IMR-90 (cell line): ENCODE measurements at regions not wholly inside any gene's neighbourhood (a gene's known extent, or its start where the extent isn't known, plus 50 kb on each side); places are given as distances from the start of the nearest gene placed in this dataset.

Experiments
- ATAC-seq: fragments of 200-7000 bp; cut with Tn5 transposase; 2 replicates; pipeline ENCODE4 v1.9.1; 2020; ENCODE audit warnings: low read depth, mild to moderate bottlenecking, moderate library complexity
- BruUV-seq: library from RNA; stranded (reverse); fragments of 400-500 nt; replicated peaks from 2 replicates; lab custom pipeline; 2021; lab: Mats Ljungman, UMichigan
- CTCF ChIA-PET: fragments of 300-600 bp; formaldehyde crosslinking; extraction: SDS; loops from one replicate; lab custom pipeline; 2021; ENCODE audit warnings: antibody characterized with exemption; lab: Yijun Ruan, JAX
- POLR2A ChIA-PET: fragments of 300-600 bp; sonication (Branson Sonifier 250); formaldehyde crosslinking; loops from one replicate; lab custom pipeline; 2022; ENCODE audit warnings: antibody characterized with exemption; ENCODE audit not compliant: unreplicated experiment; lab: Charles Lee
- DNase-seq: peaks from one replicate; pipeline ENCODE4 v3.0.0; 2013
- H2AFZ ChIP-seq: replicated peaks from 2 replicates; pipeline ENCODE3; 2013; ENCODE audit warnings: low read length, mild to moderate bottlenecking; ENCODE audit not compliant: poor library complexity
- H2AK5ac ChIP-seq: 2 replicates; pipeline ENCODE4 v1.6.1; 2013; ENCODE audit warnings: low read depth, low read length, inconsistent platforms
- H2AK9ac ChIP-seq: replicated peaks from 2 replicates; pipeline ENCODE3; 2013; ENCODE audit warnings: mild to moderate bottlenecking, low read depth, low read length, moderate library complexity; ENCODE audit not compliant: poor library complexity
- H2BK120ac ChIP-seq: 2 replicates; pipeline ENCODE4 v1.6.1; 2013; ENCODE audit warnings: low read depth, low read length, inconsistent platforms
- H2BK15ac ChIP-seq: 3 replicates; pipeline ENCODE4 v1.6.1; 2013; ENCODE audit warnings: low read depth, low read length, inconsistent platforms
- H2BK20ac ChIP-seq: 2 replicates; pipeline ENCODE4 v1.6.1; 2013; ENCODE audit warnings: low read depth, mild to moderate bottlenecking, inconsistent platforms, low read length, moderate library complexity
- H2BK5ac ChIP-seq: 2 replicates; pipeline ENCODE4 v1.6.1; 2013; ENCODE audit warnings: mild to moderate bottlenecking, low read depth, low read length, inconsistent platforms; ENCODE audit not compliant: poor library complexity, severe bottlenecking
- H3K14ac ChIP-seq: replicated peaks from 2 replicates; pipeline ENCODE4 v1.6.1; 2013; ENCODE audit warnings: low read depth, low read length, inconsistent platforms
- H3K18ac ChIP-seq: 2 replicates; pipeline ENCODE4 v1.6.1; 2013; ENCODE audit warnings: low read depth, low read length, control low read depth
- H3K23ac ChIP-seq: 2 replicates; pipeline ENCODE4 v1.6.1; 2013; ENCODE audit warnings: low read depth, low read length, inconsistent platforms
- H3K27ac ChIP-seq: 2 replicates; pipeline ENCODE4 v1.5.1; 2013; ENCODE audit warnings: mild to moderate bottlenecking, control low read depth, low read length; ENCODE audit not compliant: insufficient read depth
- H3K27me3 ChIP-seq: 2 replicates; pipeline ENCODE4 v1.6.1; 2013; ENCODE audit warnings: low read length; ENCODE audit not compliant: control insufficient read depth, insufficient read depth
- H3K36me3 ChIP-seq: 2 replicates; pipeline ENCODE4 v1.6.1; 2013; ENCODE audit warnings: low read length, mixed read lengths; ENCODE audit not compliant: control insufficient read depth, insufficient read depth
- H3K4ac ChIP-seq: 2 replicates; pipeline ENCODE4 v1.6.1; 2013; ENCODE audit warnings: low read depth, low read length, inconsistent platforms
- H3K4me1 ChIP-seq: 2 replicates; pipeline ENCODE4 v1.6.1; 2013; ENCODE audit warnings: low read length, mixed read lengths; ENCODE audit not compliant: control insufficient read depth, insufficient read depth
- H3K4me2 ChIP-seq: 2 replicates; pipeline ENCODE4 v1.6.1; 2013; ENCODE audit warnings: low read depth, mild to moderate bottlenecking, control low read depth, low read length, moderate library complexity
- H3K4me3 ChIP-seq: 2 replicates; pipeline ENCODE4 v1.5.1; 2013; ENCODE audit warnings: low read depth, mild to moderate bottlenecking, control low read depth, low read length, moderate library complexity; ENCODE audit not compliant: insufficient read depth
- H3K56ac ChIP-seq: 2 replicates; pipeline ENCODE4 v1.6.1; 2013; ENCODE audit warnings: low read length, inconsistent platforms; ENCODE audit not compliant: insufficient read depth; ENCODE audit errors: extremely low read depth
- H3K79me1 ChIP-seq, 2 experiments: 2 replicates each; pipeline ENCODE4 v1.6.1; 2013; ENCODE audit warnings: low read length in 2 of 2, inconsistent platforms in 1 of 2, low read depth in 1 of 2
- H3K9ac ChIP-seq: 2 replicates; pipeline ENCODE4 v1.6.1; 2013; ENCODE audit warnings: low read depth, low read length, control low read depth
- H3K9me1 ChIP-seq: 2 replicates; pipeline ENCODE4 v1.6.1; 2013; ENCODE audit warnings: low read length, inconsistent platforms; ENCODE audit not compliant: insufficient read depth
- H3K9me3 ChIP-seq: 2 replicates; pipeline ENCODE4 v1.6.1; 2013; ENCODE audit warnings: low read length; ENCODE audit not compliant: control insufficient read depth, insufficient read depth
- H4K20me1 ChIP-seq: 2 replicates; pipeline ENCODE4 v1.6.1; 2013; ENCODE audit warnings: low read length, inconsistent platforms; ENCODE audit not compliant: insufficient read depth
- H4K5ac ChIP-seq: 2 replicates; pipeline ENCODE4 v1.6.1; 2013; ENCODE audit warnings: mild to moderate bottlenecking, low read depth, low read length, control low read depth
- H4K8ac ChIP-seq, 2 experiments: 2 replicates each; pipeline ENCODE4 v1.6.1; 2013; ENCODE audit warnings: low read depth in 2 of 2, low read length in 2 of 2, control low read depth in 1 of 2, inconsistent platforms in 1 of 2
- H4K91ac ChIP-seq: 2 replicates; pipeline ENCODE4 v1.6.1; 2013; ENCODE audit warnings: low read depth, low read length, inconsistent platforms; ENCODE audit not compliant: insufficient read depth
- BHLHE40 ChIP-seq: fragments of 150-350 bp; IDR thresholded peaks from 2 replicates; pipeline ENCODE4 v1.6.1; 2016; ENCODE audit warnings: mild to moderate bottlenecking, low read depth, low read length
- CEBPB ChIP-seq: IDR thresholded peaks from 2 replicates; pipeline ENCODE4 v1.6.1; 2012; ENCODE audit warnings: low read depth, low read length, improper control_type of control experiment
- CHD1 ChIP-seq: IDR thresholded peaks from 2 replicates; pipeline ENCODE4 v1.6.1; 2012; ENCODE audit warnings: low read depth, low read length, improper control_type of control experiment
- FOS ChIP-seq: fragments of 150-350 bp; IDR thresholded peaks from 2 replicates; pipeline ENCODE4 v1.6.1; 2016; ENCODE audit warnings: low read depth, low read length
- MAFK ChIP-seq: IDR thresholded peaks from 2 replicates; pipeline ENCODE4 v1.6.1; 2012; ENCODE audit warnings: low read depth, low read length, improper control_type of control experiment
- MAZ ChIP-seq: IDR thresholded peaks from 2 replicates; pipeline ENCODE4 v1.6.1; 2012; ENCODE audit warnings: low read depth, mild to moderate bottlenecking, low read length, improper control_type of control experiment, moderate library complexity, borderline replicate concordance
- MXI1 ChIP-seq: IDR thresholded peaks from 2 replicates; pipeline ENCODE4 v1.6.1; 2012; ENCODE audit warnings: low read depth, mild to moderate bottlenecking, low read length, moderate library complexity, borderline replicate concordance
- NFE2L2 ChIP-seq: fragments of 150-350 bp; IDR thresholded peaks from 2 replicates; pipeline ENCODE4 v1.6.1; 2016; ENCODE audit warnings: low read depth, mild to moderate bottlenecking, low read length
- POLR2A ChIP-seq: IDR thresholded peaks from 2 replicates; pipeline ENCODE4 v1.6.1; 2012; ENCODE audit warnings: mild to moderate bottlenecking, low read depth, low read length
- RAD21 ChIP-seq: IDR thresholded peaks from 2 replicates; pipeline ENCODE4 v1.6.1; 2012; ENCODE audit warnings: low read length, improper control_type of control experiment
- RCOR1 ChIP-seq: IDR thresholded peaks from 2 replicates; pipeline ENCODE4 v1.6.1; 2012; ENCODE audit warnings: mild to moderate bottlenecking, low read length, improper control_type of control experiment; ENCODE audit not compliant: insufficient replicate concordance
- RFX5 ChIP-seq: IDR thresholded peaks from 2 replicates; pipeline ENCODE4 v1.8.0; 2012; ENCODE audit warnings: low read depth, mild to moderate bottlenecking, low read length, moderate library complexity
- SMC3 ChIP-seq: fragments of 150-350 bp; IDR thresholded peaks from 2 replicates; pipeline ENCODE4 v1.6.1; 2016; ENCODE audit warnings: low read depth, mild to moderate bottlenecking, antibody characterized with exemption, low read length, moderate library complexity
- WGBS, 2 experiments: methylation state at CpG; one replicate each; pipeline versions ENCODE4 v1.1.5 to v1.1.7; 2013; ENCODE audit warnings: missing lambda C conversion rate in 2 of 2; ENCODE audit not compliant: insufficient read length in 1 of 2; ENCODE audit errors: extremely low coverage in 2 of 2; 5-methylcytosine and 5-hydroxymethylcytosine counted together
- dilution Hi-C: fragments of 300-500 bp; cut with HindIII; formaldehyde crosslinking; loops from one replicate; pipeline ENCODE4 v1.14.3; 2018; ENCODE audit warnings: low sequenced_read_pairs; ENCODE audit not compliant: unreplicated experiment
- in situ Hi-C: fragments of 300-500 bp; cut with MboI; formaldehyde crosslinking; loops from 3 replicates; pipeline ENCODE4 v1.14.3; 2019; ENCODE audit warnings: low sequenced_read_pairs, inconsistent platforms, mixed read lengths
- intact Hi-C: fragments of 100-400 bp; cut with micrococcal nuclease; formaldehyde crosslinking; loops from 2 replicates; pipeline ENCODE4 v1.10.0; 2022
- TF ChIP-seq, protein P1 (sequence below): fragments of 150-350 bp; IDR thresholded peaks from 2 replicates; pipeline ENCODE4 v1.6.1; 2016; ENCODE audit warnings: low read depth, mild to moderate bottlenecking, low read length, moderate library complexity, borderline replicate concordance
- TF ChIP-seq, protein P2 (sequence below): conservative IDR thresholded peaks from 2 replicates; pipeline ENCODE4 v1.5.1; 2012; ENCODE audit warnings: mild to moderate bottlenecking, low read depth, low read length, improper control_type of control experiment
- TF ChIP-seq, protein P3 (sequence below): fragments of 150-350 bp; IDR thresholded peaks from 2 replicates; pipeline ENCODE4 v1.6.1; 2017; ENCODE audit warnings: mild to moderate bottlenecking, antibody characterized with exemption, low read length, low read depth

DNA sequence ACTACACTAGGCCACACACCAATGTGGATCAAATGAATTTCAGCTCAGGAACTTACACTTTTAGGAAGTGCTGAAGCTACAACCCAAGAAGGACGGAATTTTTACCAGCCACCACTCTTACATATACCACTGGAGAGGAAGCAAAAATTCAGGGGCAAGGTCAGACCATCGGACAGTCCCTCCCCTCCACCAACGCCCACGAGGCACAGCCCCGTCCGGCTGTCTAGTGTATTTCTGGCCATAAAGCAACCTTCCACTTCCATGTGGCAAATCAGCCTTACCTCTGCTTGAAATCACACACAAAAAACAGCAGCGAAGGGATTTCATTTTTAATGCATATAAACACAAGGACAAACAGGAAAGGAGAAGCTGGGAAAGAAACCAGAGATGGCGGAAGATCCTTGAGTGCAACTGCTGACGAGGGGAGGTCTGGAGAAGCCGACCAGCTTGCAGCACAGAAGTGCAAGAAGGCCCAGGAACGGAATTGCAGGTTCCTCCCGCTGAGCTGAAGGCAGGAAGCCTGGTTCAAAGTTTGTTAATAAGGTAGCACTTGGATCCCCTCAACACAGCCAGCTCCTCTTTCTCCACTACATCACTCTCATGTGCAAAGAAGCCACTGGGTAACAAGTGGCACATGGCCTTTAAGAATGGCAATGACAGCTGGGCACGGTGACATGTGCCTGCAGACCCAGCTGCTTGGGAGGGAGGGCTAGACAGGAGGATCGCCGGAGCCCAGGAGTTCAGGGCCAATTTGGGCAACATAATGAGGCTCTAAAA is 71.5 kb downstream of the SHANK2 start:
- H2BK15ac ChIP-seq = no peak overlapping the region
- H3K4ac ChIP-seq = no peak overlapping the region
- H4K5ac ChIP-seq = no peak overlapping the region
- TF ChIP-seq, protein P1, sequence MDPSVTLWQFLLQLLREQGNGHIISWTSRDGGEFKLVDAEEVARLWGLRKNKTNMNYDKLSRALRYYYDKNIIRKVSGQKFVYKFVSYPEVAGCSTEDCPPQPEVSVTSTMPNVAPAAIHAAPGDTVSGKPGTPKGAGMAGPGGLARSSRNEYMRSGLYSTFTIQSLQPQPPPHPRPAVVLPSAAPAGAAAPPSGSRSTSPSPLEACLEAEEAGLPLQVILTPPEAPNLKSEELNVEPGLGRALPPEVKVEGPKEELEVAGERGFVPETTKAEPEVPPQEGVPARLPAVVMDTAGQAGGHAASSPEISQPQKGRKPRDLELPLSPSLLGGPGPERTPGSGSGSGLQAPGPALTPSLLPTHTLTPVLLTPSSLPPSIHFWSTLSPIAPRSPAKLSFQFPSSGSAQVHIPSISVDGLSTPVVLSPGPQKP = no peak
- TF ChIP-seq MAZ = no peak
- TF ChIP-seq, protein P2, sequence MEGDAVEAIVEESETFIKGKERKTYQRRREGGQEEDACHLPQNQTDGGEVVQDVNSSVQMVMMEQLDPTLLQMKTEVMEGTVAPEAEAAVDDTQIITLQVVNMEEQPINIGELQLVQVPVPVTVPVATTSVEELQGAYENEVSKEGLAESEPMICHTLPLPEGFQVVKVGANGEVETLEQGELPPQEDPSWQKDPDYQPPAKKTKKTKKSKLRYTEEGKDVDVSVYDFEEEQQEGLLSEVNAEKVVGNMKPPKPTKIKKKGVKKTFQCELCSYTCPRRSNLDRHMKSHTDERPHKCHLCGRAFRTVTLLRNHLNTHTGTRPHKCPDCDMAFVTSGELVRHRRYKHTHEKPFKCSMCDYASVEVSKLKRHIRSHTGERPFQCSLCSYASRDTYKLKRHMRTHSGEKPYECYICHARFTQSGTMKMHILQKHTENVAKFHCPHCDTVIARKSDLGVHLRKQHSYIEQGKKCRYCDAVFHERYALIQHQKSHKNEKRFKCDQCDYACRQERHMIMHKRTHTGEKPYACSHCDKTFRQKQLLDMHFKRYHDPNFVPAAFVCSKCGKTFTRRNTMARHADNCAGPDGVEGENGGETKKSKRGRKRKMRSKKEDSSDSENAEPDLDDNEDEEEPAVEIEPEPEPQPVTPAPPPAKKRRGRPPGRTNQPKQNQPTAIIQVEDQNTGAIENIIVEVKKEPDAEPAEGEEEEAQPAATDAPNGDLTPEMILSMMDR = no peak
- TF ChIP-seq RCOR1 = no peak
- TF ChIP-seq RFX5 = no peak
- no peak for TF ChIP-seq BHLHE40
- no peak for TF ChIP-seq MAFK
- no peak for TF ChIP-seq CEBPB
- TF ChIP-seq RAD21 = no peak
- TF ChIP-seq FOS = no peak
- TF ChIP-seq CHD1 = no peak
- no peak for TF ChIP-seq SMC3
- TF ChIP-seq NFE2L2 = no peak
- no peak for TF ChIP-seq MXI1
- TF ChIP-seq POLR2A = no peak
- TF ChIP-seq, protein P3, sequence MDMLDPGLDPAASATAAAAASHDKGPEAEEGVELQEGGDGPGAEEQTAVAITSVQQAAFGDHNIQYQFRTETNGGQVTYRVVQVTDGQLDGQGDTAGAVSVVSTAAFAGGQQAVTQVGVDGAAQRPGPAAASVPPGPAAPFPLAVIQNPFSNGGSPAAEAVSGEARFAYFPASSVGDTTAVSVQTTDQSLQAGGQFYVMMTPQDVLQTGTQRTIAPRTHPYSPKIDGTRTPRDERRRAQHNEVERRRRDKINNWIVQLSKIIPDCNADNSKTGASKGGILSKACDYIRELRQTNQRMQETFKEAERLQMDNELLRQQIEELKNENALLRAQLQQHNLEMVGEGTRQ = no peak
- H3K79me1 ChIP-seq = no peaks in the 10 kb centered on the region
- H2BK120ac ChIP-seq = no peak overlapping the region
- H4K91ac ChIP-seq = no peak overlapping the region
- no peak overlapping the region for H3K4me3 ChIP-seq
- dilution Hi-C loops = no loop called here
- ATAC-seq (no peak), DNase-seq (no peak)
- no TSS peak for BruUV-seq
- no peak overlapping the region for H2AFZ ChIP-seq
- intact Hi-C loops = no loop called here
- CTCF ChIA-PET = no interaction called here
- H3K14ac ChIP-seq = no peak overlapping the region
- WGBS, 2 experiments = 64% methylated on average over 3 of the region's 15 CpGs; no CpG with 5 or more reads in 1 of the 2 experiments
- H3K9me3 ChIP-seq = no peaks in the 10 kb centered on the region
- no peak overlapping the region for H2AK9ac ChIP-seq
- no peaks in the 10 kb centered on the region; the same call in 1 of the 2 replicates for H3K36me3 ChIP-seq
- H2BK20ac ChIP-seq = no peak overlapping the region
- no peaks in the 10 kb centered on the region for H3K4me1 ChIP-seq
- H2BK5ac ChIP-seq = no peak overlapping the region
- no peak overlapping the region for H3K18ac ChIP-seq
- no peak overlapping the region for H3K27ac ChIP-seq
- H2AK5ac ChIP-seq = no peak overlapping the region
- H3K23ac ChIP-seq = no peak overlapping the region
- H3K27me3 ChIP-seq = no peaks in the 10 kb centered on the region; the same call in 1 of the 2 replicates
- H4K8ac ChIP-seq = no peak overlapping the region
- H3K4me2 ChIP-seq = no peak overlapping the region
- H3K9me1 ChIP-seq = no peaks in the 10 kb centered on the region
- H3K9ac ChIP-seq = no peak overlapping the region
- H3K56ac ChIP-seq = no peak overlapping the region
- in situ Hi-C loops = no loop called here
- no peaks in the 10 kb centered on the region; the same call in 1 of the 2 replicates for H4K20me1 ChIP-seq
- POLR2A ChIA-PET = no interaction called here
